Adrenal gland (tissue), 9 donors: ENCODE measurements at regions not wholly inside any gene's neighbourhood (a gene's known extent, or its start where the extent isn't known, plus 50 kb on each side); places are given as distances from the start of the nearest gene placed in this dataset.

ENCODE experiments used
- DNase-seq, 7 donors: peaks; one replicate each; pipeline ENCODE4 v3.0.0-alpha.2; 2019 to 2020
- H3K27ac ChIP-seq, 5 donors: fragments of 200-600 bp; sonication (generic) in 4 of 5; 1 replicate in 3 of 5; 2 replicates in 2 of 5; pipeline versions ENCODE4 v1.5.1 to v1.8.0; 2016 to 2020; ENCODE audit warnings: mild to moderate bottlenecking in 1 of 5
- H3K27me3 ChIP-seq: fragments of 200-600 bp; 2 replicates; pipeline ENCODE4 v1.8.0; 2021
- H3K36me3 ChIP-seq, 2 donors: fragments of 200-600 bp; replicated peaks in 1 of 2; 1 replicate in 1 of 2; 2 replicates in 1 of 2; pipeline versions ENCODE4 v1.5.1 to v1.8.0; 2018 to 2022
- H3K4me1 ChIP-seq, 2 donors: fragments of 200-600 bp; replicated peaks in 1 of 2; 1 replicate in 1 of 2; 2 replicates in 1 of 2; pipeline versions ENCODE4 v1.5.1 to v1.8.0; 2018 to 2021
- H3K4me3 ChIP-seq, 4 donors: fragments of 200-600 bp; sonication (generic) in 3 of 4; one replicate each; pipeline ENCODE4 v1.5.1; 2016 to 2018
- H3K9me3 ChIP-seq, 3 donors: fragments of 200-600 bp; sonication (generic) in 1 of 3; replicated peaks in 1 of 3; 1 replicate in 2 of 3; 2 replicates in 1 of 3; pipeline versions ENCODE4 v1.5.1 to v1.8.0; 2016 to 2021
- POLR2A ChIP-seq, 2 donors: fragments of 450-650 bp; IDR thresholded peaks; one replicate each; pipeline ENCODE4 v1.6.1; 2017; ENCODE audit warnings: antibody characterized with exemption in 2 of 2, mild to moderate bottlenecking in 2 of 2, moderate library complexity in 1 of 2
- WGBS, 4 donors: extraction: QIAGEN DNeasy Blood & Tissue Kit in 2 of 4; methylation state at CpG; one replicate each; pipeline versions ENCODE4 v1.1.5 to v1.1.7; 2013 to 2017; 5-methylcytosine and 5-hydroxymethylcytosine counted together
- intact Hi-C, 2 donors: fragments of 100-400 bp; cut with DNase I; formaldehyde crosslinking; loops; one replicate each; pipeline versions ENCODE4 v1.14.1 to v1.15.0; 2022 to 2023
- TF ChIP-seq, protein P1 (sequence below), 6 experiments: fragments of 450-650 bp in 4 of 6; fragments of 200-600 bp in 2 of 6; sonication (generic) in 1 of 6; IDR thresholded peaks; 1 replicate in 5 of 6; 2 replicates in 1 of 6; pipeline versions ENCODE4 v1.5.1 to v1.8.0; 2016 to 2021; ENCODE audit warnings: antibody characterized with exemption in 6 of 6, mild to moderate bottlenecking in 2 of 6, moderate library complexity in 1 of 6
- donor health status: healthy with polysubstance abuse.
- donor health status: Bipolar disorder and iron deficiency.
- donor health status: DM: yes; HTN: yes; CAD: no.
- donor health status: DM: no; HTN: no; CAD: no.
- donor health status: DM: no; HTN: no; CAD: no.

DNA sequence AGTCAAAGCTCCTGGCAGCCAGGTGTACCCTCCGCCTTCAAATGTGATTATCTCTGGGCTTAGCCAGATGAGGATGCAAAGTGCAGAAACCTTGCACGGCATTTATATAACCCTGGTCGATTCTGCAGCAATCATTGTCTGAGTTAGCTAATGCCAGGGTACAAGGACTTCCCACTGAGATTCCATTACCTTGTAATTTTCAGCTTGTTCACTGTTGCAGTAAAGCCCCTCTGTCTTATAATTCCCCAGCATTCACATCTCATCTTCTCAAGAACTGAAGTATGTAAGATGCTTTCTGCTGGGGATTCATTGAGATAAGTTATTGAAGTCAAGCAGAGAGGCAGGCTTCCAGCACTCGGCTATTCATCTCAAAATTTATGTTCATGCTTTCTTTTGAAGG lies 1090.6 kb upstream of the AUTS2 start:
- Histone ChIP-seq H3K36me3 (no peaks in the 10 kb centered on the region), H3K4me1 (no peaks in the 10 kb centered on the region), H3K9me3 (no peaks in the 10 kb centered on the region), H3K27ac (no peak overlapping the region), H3K27me3 (no peaks in the 10 kb centered on the region), H3K4me3 (no peak overlapping the region)
- TF ChIP-seq, protein P1, sequence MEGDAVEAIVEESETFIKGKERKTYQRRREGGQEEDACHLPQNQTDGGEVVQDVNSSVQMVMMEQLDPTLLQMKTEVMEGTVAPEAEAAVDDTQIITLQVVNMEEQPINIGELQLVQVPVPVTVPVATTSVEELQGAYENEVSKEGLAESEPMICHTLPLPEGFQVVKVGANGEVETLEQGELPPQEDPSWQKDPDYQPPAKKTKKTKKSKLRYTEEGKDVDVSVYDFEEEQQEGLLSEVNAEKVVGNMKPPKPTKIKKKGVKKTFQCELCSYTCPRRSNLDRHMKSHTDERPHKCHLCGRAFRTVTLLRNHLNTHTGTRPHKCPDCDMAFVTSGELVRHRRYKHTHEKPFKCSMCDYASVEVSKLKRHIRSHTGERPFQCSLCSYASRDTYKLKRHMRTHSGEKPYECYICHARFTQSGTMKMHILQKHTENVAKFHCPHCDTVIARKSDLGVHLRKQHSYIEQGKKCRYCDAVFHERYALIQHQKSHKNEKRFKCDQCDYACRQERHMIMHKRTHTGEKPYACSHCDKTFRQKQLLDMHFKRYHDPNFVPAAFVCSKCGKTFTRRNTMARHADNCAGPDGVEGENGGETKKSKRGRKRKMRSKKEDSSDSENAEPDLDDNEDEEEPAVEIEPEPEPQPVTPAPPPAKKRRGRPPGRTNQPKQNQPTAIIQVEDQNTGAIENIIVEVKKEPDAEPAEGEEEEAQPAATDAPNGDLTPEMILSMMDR (IDR thresholded peaks at IDR 0.05) = no peak
- no peak for TF ChIP-seq POLR2A (IDR thresholded peaks at IDR 0.05)
- 80 to 85% (median 81%) methylated on average over 4 of the region's 4 CpGs for WGBS, 4 donors
- intact Hi-C loops = no loop called here
- DNase-seq = no peak

GRCh38 chr7:68509054-68509453 lies 1089.2 kb upstream of the AUTS2 start:
- H3K27me3 ChIP-seq = no peaks in the 10 kb centered on the region
- H3K27ac ChIP-seq = no peak overlapping the region
- no peak overlapping the region for H3K4me3 ChIP-seq
- H3K4me1 ChIP-seq = no peaks in the 10 kb centered on the region
- H3K9me3 ChIP-seq = no peaks in the 10 kb centered on the region
- intact Hi-C loops = no loop called here
- H3K36me3 ChIP-seq = no peaks in the 10 kb centered on the region
- TF ChIP-seq POLR2A (IDR thresholded peaks at IDR 0.05) = no peak
- TF ChIP-seq, protein P1 (IDR thresholded peaks at IDR 0.05) = no peak
- WGBS, 4 donors = 75 to 94% (median 91%) methylated on average over 2 to 3 of the region's 3 CpGs
- DNase-seq = no peak

DNA sequence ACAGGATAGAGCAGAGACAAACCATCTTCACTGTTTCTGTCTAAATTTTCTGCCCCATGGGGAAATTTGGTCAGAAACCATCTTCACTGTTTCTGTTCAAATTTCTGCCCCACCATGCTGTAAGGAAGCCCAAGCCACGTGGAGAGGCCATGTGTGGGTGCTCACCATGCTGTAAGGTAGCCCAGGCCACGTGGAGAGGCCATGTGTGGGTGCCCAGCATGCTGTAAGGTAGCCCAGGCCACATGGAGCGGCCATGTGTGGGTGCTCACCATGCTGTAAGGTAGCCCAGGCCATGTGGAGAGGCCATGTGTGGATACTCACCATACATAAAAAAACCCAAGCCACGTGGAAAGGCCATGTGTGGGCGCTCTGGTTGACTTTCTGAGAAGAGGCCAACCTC lies 1088.7 kb upstream of the AUTS2 start:
- 70 to 90% (median 84%) methylated on average over 2 to 5 of the region's 5 CpGs for WGBS, 4 donors
- intact Hi-C loops = no loop called here

DNA sequence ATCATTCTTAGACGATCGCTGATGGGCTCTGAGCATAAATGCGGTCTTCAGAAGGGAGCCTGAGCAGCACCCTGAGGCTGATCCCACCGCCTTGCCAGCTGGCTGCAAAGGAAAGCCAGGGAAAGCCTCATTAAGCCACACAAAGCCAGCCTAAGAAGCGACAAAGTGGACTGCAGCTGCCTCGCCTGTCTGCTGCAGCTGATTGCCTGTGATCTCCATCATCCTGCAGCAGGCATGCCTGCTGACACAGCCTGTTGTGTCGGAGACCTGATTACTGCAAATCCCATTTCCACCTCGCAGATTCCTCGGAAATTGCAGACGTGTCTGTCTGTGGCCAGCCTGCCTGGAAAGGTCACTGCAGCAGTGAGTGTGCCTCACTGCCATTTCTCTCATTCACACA lies 1087.0 kb upstream of the AUTS2 start:
- intact Hi-C loops = no loop called here
- no peak for TF ChIP-seq POLR2A (IDR thresholded peaks at IDR 0.05)
- TF ChIP-seq, protein P1 (IDR thresholded peaks at IDR 0.05) = no peak

More for the DNA sequence above, 1088.7 kb upstream of the AUTS2 start:
- Histone ChIP-seq H3K36me3 (no peaks in the 10 kb centered on the region), H3K4me1 (no peaks in the 10 kb centered on the region), H3K9me3 (no peaks in the 10 kb centered on the region), H3K4me3 (no peak overlapping the region), H3K27me3 (no peaks in the 10 kb centered on the region), H3K27ac (no peak overlapping the region)
- TF ChIP-seq, protein P1 (IDR thresholded peaks at IDR 0.05) = no peak
- no peak for TF ChIP-seq POLR2A (IDR thresholded peaks at IDR 0.05)
- DNase-seq = no peak

More for the DNA sequence above, 1087.0 kb upstream of the AUTS2 start:
- H3K4me1 ChIP-seq = no peaks in the 10 kb centered on the region
- H3K27me3 ChIP-seq = no peaks in the 10 kb centered on the region
- H3K9me3 ChIP-seq = no peaks in the 10 kb centered on the region
- no peak overlapping the region for H3K27ac ChIP-seq
- WGBS, 4 donors = 49 to 59% (median 54%) methylated on average over 8 to 10 of the region's 10 CpGs
- H3K36me3 ChIP-seq = no peaks in the 10 kb centered on the region
- H3K4me3 ChIP-seq = no peak overlapping the region
- DNase-seq = peak in 1 of 7 donors; percentile 52
